K562 (cell line): ENCODE measurements at regions not wholly inside any gene's neighbourhood (a gene's known extent, or its start where the extent isn't known, plus 50 kb on each side); places are given as distances from the start of the nearest gene placed in this dataset.

Experiments
- ATAC-seq: fragments of 200-7000 bp; cut with Tn5 transposase; 3 replicates; pipeline ENCODE4 v1.9.1; 2020; ENCODE audit warnings: moderate library complexity
- BruUV-seq: library from RNA; stranded (reverse); fragments of 400-500 nt; replicated peaks from 2 replicates; lab custom pipeline; 2021; lab: Mats Ljungman, UMichigan
- CTCF ChIA-PET: fragments of 300-600 bp; formaldehyde crosslinking; extraction: SDS; loops from one replicate; lab custom pipeline; 2021; ENCODE audit warnings: low intra/inter-chr PET ratio; lab: Yijun Ruan, JAX
- POLR2A ChIA-PET: fragments of 300-600, 350-650 bp; sonication (Branson Sonifier 250); formaldehyde crosslinking; extraction: SDS; loops from one replicate; lab custom pipeline; 2021; ENCODE audit warnings: antibody characterized with exemption, inconsistent platforms; lab: Yijun Ruan, JAX
- DNase-seq, 4 experiments: peaks; one replicate each; pipeline versions ENCODE4 v3.0.0 to v3.0.0-alpha.2; 2011 to 2018; ENCODE audit warnings: low spot score in 3 of 4, mixed read lengths in 3 of 4; ENCODE audit errors: extremely low read depth in 1 of 4
- FAIRE-seq: peaks from 2 replicates; lab custom pipeline; 2011; peaks lifted over from hg19 to GRCh38; lab: Jason Lieb, UNC
- H2AFZ ChIP-seq: 2 replicates; pipeline ENCODE4 v1.6.0; 2011; ENCODE audit warnings: low read depth, low read length, control low read depth, inconsistent platforms
- H3K27ac ChIP-seq: fragments of 200-600 bp; 3 replicates; pipeline ENCODE4 v1.8.0; 2011; ENCODE audit warnings: low read depth, mild to moderate bottlenecking, control low read depth, inconsistent platforms, low read length, moderate library complexity, mixed read lengths; ENCODE audit errors: extremely low read depth
- H3K27me3 ChIP-seq, 2 experiments: fragments of 300-600 bp in 1 of 2; 2 replicates in 1 of 2; 3 replicates in 1 of 2; pipeline versions ENCODE4 v1.6.0 to v1.8.0; 2011; ENCODE audit warnings: inconsistent platforms in 2 of 2, low read length in 2 of 2, mild to moderate bottlenecking in 1 of 2, mixed read lengths in 1 of 2, moderate library complexity in 1 of 2; ENCODE audit not compliant: control insufficient read depth in 2 of 2, insufficient read depth in 2 of 2
- H3K36me3 ChIP-seq: fragments of 300-600 bp; 3 replicates; pipeline ENCODE4 v1.8.0; 2011; ENCODE audit warnings: mild to moderate bottlenecking, low read length, inconsistent platforms; ENCODE audit not compliant: control insufficient read depth, insufficient read depth
- H3K4me1 ChIP-seq, 2 experiments: fragments of 200-600 bp in 1 of 2; replicated peaks in 1 of 2; 2 replicates in 1 of 2; 3 replicates in 1 of 2; pipeline versions ENCODE4 v1.5.1 to v1.8.0; 2011; ENCODE audit warnings: inconsistent platforms in 2 of 2, low read length in 2 of 2, mild to moderate bottlenecking in 1 of 2, mixed read lengths in 1 of 2, moderate library complexity in 1 of 2; ENCODE audit not compliant: control insufficient read depth in 2 of 2, insufficient read depth in 2 of 2
- H3K4me2 ChIP-seq: 2 replicates; pipeline ENCODE4 v1.6.1; 2011; ENCODE audit warnings: low read length, control low read depth, inconsistent platforms, mixed read lengths; ENCODE audit not compliant: insufficient read depth
- H3K4me3 ChIP-seq: fragments of 200-600 bp; sonication (generic), shearing (Covaris generic); 2 replicates; pipeline ENCODE4 v1.5.1; 2016; ENCODE audit warnings: control low read depth, inconsistent platforms
- H3K79me2 ChIP-seq: fragments of 200-600 bp; 3 replicates; pipeline ENCODE4 v1.8.0; 2011; ENCODE audit warnings: low read length, inconsistent platforms; ENCODE audit not compliant: control insufficient read depth, insufficient read depth
- H3K9ac ChIP-seq, 2 experiments: 2 replicates each; pipeline versions ENCODE4 v1.6.0 to v1.6.1; 2011; ENCODE audit warnings: low read depth in 2 of 2, low read length in 2 of 2, control low read depth in 1 of 2, inconsistent platforms in 1 of 2, mild to moderate bottlenecking in 1 of 2, mixed read lengths in 1 of 2; ENCODE audit not compliant: insufficient read depth in 1 of 2
- H3K9me1 ChIP-seq: one replicate; pipeline ENCODE4 v1.6.0; 2011; ENCODE audit warnings: inconsistent platforms, mild to moderate bottlenecking, low read length, moderate library complexity; ENCODE audit not compliant: control insufficient read depth, insufficient read depth
- H3K9me3 ChIP-seq: replicated peaks from 2 replicates; pipeline ENCODE4 v1.5.1; 2011; ENCODE audit warnings: low read depth, low read length, inconsistent platforms; ENCODE audit not compliant: control insufficient read depth, insufficient read depth
- H4K20me1 ChIP-seq: replicated peaks from 2 replicates; pipeline ENCODE4 v1.6.1; 2011; ENCODE audit warnings: low read length, inconsistent platforms, mixed read lengths; ENCODE audit not compliant: control insufficient read depth, insufficient read depth
- EHMT2 ChIP-seq: fragments of 450-650 bp; IDR thresholded peaks from 2 replicates; pipeline ENCODE4 v1.6.1; 2018; ENCODE audit warnings: antibody characterized with exemption
- ETV1 ChIP-seq: fragments of 450-650 bp; conservative IDR thresholded peaks from 2 replicates; pipeline ENCODE4 v1.6.1; 2016; ENCODE audit warnings: missing genetic modification characterization, control low read depth, low read depth, missing compliant biosample characterization
- ILF3 ChIP-seq: fragments of 450-650 bp; IDR thresholded peaks from 2 replicates; pipeline ENCODE4 v1.6.1; 2018; ENCODE audit warnings: antibody characterized with exemption, mild to moderate bottlenecking, moderate library complexity, borderline replicate concordance
- KAT8 ChIP-seq: fragments of 450-650 bp; IDR thresholded peaks from 2 replicates; pipeline ENCODE4 v1.6.1; 2016; ENCODE audit warnings: low read depth, mild to moderate bottlenecking
- MED1 ChIP-seq: sonication (generic); formaldehyde crosslinking; IDR thresholded peaks from 2 replicates; pipeline ENCODE4 v1.8.1; 2023; ENCODE audit warnings: missing genetic modification reagents, borderline replicate concordance
- POLR2AphosphoS5 ChIP-seq: IDR thresholded peaks from 2 replicates; pipeline ENCODE4 v1.6.1; 2011; ENCODE audit warnings: mild to moderate bottlenecking, low read depth, low read length, moderate library complexity; ENCODE audit not compliant: control insufficient read depth, insufficient read depth
- PYGO2 ChIP-seq: fragments of 450-650 bp; IDR thresholded peaks from 2 replicates; pipeline ENCODE4 v1.6.1; 2016; ENCODE audit warnings: mild to moderate bottlenecking, missing genetic modification characterization, moderate library complexity, missing compliant biosample characterization
- RBM17 ChIP-seq: fragments of 200-400 bp; formaldehyde crosslinking; IDR thresholded peaks from 2 replicates; pipeline ENCODE4 v1.6.1; 2017; ENCODE audit warnings: low read depth, mild to moderate bottlenecking, low read length, borderline replicate concordance
- RBM39 ChIP-seq: fragments of 200-400 bp; formaldehyde crosslinking; optimal IDR thresholded peaks from 2 replicates; pipeline ENCODE3; 2018; ENCODE audit warnings: low read depth, low read length
- ZBTB7A ChIP-seq: IDR thresholded peaks from 2 replicates; pipeline ENCODE4 v1.6.1; 2011; ENCODE audit warnings: low read depth, mild to moderate bottlenecking, low read length, moderate library complexity, borderline replicate concordance; ENCODE audit not compliant: control insufficient read depth
- ZC3H4 ChIP-seq: sonication (generic); formaldehyde crosslinking; IDR thresholded peaks from 2 replicates; pipeline ENCODE4 v1.9.0; 2021; ENCODE audit warnings: missing genetic modification reagents, borderline replicate concordance
- ZC3H8 ChIP-seq: fragments of 450-650 bp; IDR thresholded peaks from 2 replicates; pipeline ENCODE4 v1.6.1; 2017
- ZFPM2 ChIP-seq: fragments of 250-450 bp; sonication (Bioruptor Pico); IDR thresholded peaks from 2 replicates; pipeline ENCODE4 v1.5.1; 2022; ENCODE audit warnings: mild to moderate bottlenecking
- ZNF57 ChIP-seq: fragments of 450-650 bp; formaldehyde crosslinking; IDR thresholded peaks from 2 replicates; pipeline ENCODE4 v1.4.0; 2020; ENCODE audit warnings: mild to moderate bottlenecking, moderate library complexity
- ZNF695 ChIP-seq: fragments of 450-650 bp; formaldehyde crosslinking; IDR thresholded peaks from 2 replicates; pipeline ENCODE4 v1.4.0; 2020; ENCODE audit warnings: mild to moderate bottlenecking, moderate library complexity
- WGBS: fragments of 100-300 bp; shearing (Covaris generic); methylation state at CpG from one replicate; pipeline ENCODE4 v1.1.6; 2016; ENCODE audit warnings: low coverage, mixed read lengths; ENCODE audit not compliant: insufficient coverage; ENCODE audit errors: missing lambda C conversion rate; 5-methylcytosine and 5-hydroxymethylcytosine counted together
- in situ Hi-C: fragments of 300-500 bp; cut with MboI; formaldehyde crosslinking; loops from 4 replicates; pipeline ENCODE4 v1.15.0; 2018; ENCODE audit warnings: inconsistent platforms, mixed read lengths
- intact Hi-C: fragments of 100-400 bp; cut with micrococcal nuclease; formaldehyde crosslinking; loops from 2 replicates; pipeline ENCODE4 v1.14.2; 2022
- TF ChIP-seq, protein P1 (sequence below): fragments of 450-650 bp; IDR thresholded peaks from one replicate; pipeline ENCODE4 v1.6.1; 2018; ENCODE audit warnings: mild to moderate bottlenecking, moderate library complexity; ENCODE audit not compliant: partially characterized antibody
- TF ChIP-seq, protein P2 (sequence below): fragments of 450-650 bp; formaldehyde crosslinking; IDR thresholded peaks from 2 replicates; pipeline ENCODE4 v1.4.0; 2020; ENCODE audit warnings: mild to moderate bottlenecking, moderate library complexity
- TF ChIP-seq, protein P3 (sequence below), 3 experiments: fragments of 200-800 bp in 1 of 3; fragments of 250-450 bp in 1 of 3; fragments of 450-650 bp in 1 of 3; sonication (Bioruptor Pico) in 1 of 3; sonication (Bioruptor generic) in 1 of 3; formaldehyde crosslinking in 1 of 3; IDR thresholded peaks; 2 replicates each; pipeline versions ENCODE4 v1.6.1 to v1.8.0; 2016 to 2022; ENCODE audit warnings: mild to moderate bottlenecking in 2 of 3, missing genetic modification characterization in 2 of 3, missing compliant biosample characterization in 1 of 3, moderate library complexity in 1 of 3

DNA sequence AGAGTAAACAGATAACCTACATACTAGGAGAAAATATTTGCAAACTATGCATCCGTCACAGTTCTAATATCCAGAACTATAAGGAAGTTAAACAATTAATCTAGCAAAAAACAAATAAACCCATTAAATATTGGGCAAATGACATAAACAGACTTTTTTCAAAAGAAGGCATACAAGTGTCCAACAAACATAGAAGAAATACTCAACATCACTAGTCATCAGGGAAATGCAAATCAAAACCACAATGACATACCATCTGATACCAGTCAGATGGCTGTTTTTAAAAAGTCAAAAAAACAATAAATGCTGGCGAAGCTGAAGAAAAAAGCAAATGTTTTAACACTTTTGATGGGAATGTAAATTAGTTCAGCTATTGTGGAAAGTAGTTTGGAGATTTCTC lies 1117.7 kb upstream of the MAP3K7 start:
- POLR2A ChIA-PET: no interaction called here

More for the DNA sequence above, 1117.7 kb upstream of the MAP3K7 start:
- intact Hi-C loops: no loop called here
- no TSS peak for BruUV-seq
- TF ChIP-seq MED1 (CRISPR knock-in tag) (no peak), ZBTB7A (no peak), RBM17 (no peak), ZC3H4 (CRISPR knock-in tag) (no peak), ZFPM2 (no peak), ZNF57 (CRISPR knock-in tag) (no peak), ETV1 (tag) (no peak), PYGO2 (tag) (no peak), EHMT2 (no peak), KAT8 (no peak), RBM39 (no peak), ZC3H8 (no peak), ILF3 (no peak), ZNF695 (CRISPR knock-in tag) (no peak), POLR2AphosphoS5 (no peak)
- TF ChIP-seq, protein P1, sequence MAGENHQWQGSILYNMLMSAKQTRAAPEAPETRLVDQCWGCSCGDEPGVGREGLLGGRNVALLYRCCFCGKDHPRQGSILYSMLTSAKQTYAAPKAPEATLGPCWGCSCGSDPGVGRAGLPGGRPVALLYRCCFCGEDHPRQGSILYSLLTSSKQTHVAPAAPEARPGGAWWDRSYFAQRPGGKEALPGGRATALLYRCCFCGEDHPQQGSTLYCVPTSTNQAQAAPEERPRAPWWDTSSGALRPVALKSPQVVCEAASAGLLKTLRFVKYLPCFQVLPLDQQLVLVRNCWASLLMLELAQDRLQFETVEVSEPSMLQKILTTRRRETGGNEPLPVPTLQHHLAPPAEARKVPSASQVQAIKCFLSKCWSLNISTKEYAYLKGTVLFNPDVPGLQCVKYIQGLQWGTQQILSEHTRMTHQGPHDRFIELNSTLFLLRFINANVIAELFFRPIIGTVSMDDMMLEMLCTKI: no peak
- TF ChIP-seq, protein P2, sequence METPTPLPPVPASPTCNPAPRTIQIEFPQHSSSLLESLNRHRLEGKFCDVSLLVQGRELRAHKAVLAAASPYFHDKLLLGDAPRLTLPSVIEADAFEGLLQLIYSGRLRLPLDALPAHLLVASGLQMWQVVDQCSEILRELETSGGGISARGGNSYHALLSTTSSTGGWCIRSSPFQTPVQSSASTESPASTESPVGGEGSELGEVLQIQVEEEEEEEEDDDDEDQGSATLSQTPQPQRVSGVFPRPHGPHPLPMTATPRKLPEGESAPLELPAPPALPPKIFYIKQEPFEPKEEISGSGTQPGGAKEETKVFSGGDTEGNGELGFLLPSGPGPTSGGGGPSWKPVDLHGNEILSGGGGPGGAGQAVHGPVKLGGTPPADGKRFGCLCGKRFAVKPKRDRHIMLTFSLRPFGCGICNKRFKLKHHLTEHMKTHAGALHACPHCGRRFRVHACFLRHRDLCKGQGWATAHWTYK (CRISPR knock-in tag): no peak
- TF ChIP-seq, protein P3, sequence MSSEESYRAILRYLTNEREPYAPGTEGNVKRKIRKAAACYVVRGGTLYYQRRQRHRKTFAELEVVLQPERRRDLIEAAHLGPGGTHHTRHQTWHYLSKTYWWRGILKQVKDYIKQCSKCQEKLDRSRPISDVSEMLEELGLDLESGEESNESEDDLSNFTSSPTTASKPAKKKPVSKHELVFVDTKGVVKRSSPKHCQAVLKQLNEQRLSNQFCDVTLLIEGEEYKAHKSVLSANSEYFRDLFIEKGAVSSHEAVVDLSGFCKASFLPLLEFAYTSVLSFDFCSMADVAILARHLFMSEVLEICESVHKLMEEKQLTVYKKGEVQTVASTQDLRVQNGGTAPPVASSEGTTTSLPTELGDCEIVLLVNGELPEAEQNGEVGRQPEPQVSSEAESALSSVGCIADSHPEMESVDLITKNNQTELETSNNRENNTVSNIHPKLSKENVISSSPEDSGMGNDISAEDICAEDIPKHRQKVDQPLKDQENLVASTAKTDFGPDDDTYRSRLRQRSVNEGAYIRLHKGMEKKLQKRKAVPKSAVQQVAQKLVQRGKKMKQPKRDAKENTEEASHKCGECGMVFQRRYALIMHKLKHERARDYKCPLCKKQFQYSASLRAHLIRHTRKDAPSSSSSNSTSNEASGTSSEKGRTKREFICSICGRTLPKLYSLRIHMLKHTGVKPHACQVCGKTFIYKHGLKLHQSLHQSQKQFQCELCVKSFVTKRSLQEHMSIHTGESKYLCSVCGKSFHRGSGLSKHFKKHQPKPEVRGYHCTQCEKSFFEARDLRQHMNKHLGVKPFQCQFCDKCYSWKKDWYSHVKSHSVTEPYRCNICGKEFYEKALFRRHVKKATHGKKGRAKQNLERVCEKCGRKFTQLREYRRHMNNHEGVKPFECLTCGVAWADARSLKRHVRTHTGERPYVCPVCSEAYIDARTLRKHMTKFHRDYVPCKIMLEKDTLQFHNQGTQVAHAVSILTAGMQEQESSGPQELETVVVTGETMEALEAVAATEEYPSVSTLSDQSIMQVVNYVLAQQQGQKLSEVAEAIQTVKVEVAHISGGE (CRISPR knock-in tag; IDR thresholded peaks at IDR 0.05): no peak
- ATAC-seq (no peak), FAIRE-seq (no peak), DNase-seq (no peak)
- Histone ChIP-seq H3K27ac (no peak overlapping the region), H3K9me1 (no peaks in the 10 kb centered on the region), H3K4me3 (no peak overlapping the region), H2AFZ (no peak overlapping the region), H3K9me3 (no peaks in the 10 kb centered on the region), H3K4me2 (no peak overlapping the region), H3K27me3 (no peaks in the 10 kb centered on the region), H4K20me1 (no peaks in the 10 kb centered on the region), H3K9ac (no peak overlapping the region), H3K36me3 (no peaks in the 10 kb centered on the region), H3K4me1 (no peaks in the 10 kb centered on the region), H3K79me2 (no peaks in the 10 kb centered on the region)
- in situ Hi-C loops: no loop called here
- 0% methylated on average over 2 of the region's 2 CpGs for WGBS
- CTCF ChIA-PET: no interaction called here
